ENCODE measurements at regions not wholly inside any gene's neighbourhood (a gene's known extent, or its start where the extent isn't known, plus 50 kb on each side); places are given as distances from the start of the nearest gene placed in this dataset.

DNA sequence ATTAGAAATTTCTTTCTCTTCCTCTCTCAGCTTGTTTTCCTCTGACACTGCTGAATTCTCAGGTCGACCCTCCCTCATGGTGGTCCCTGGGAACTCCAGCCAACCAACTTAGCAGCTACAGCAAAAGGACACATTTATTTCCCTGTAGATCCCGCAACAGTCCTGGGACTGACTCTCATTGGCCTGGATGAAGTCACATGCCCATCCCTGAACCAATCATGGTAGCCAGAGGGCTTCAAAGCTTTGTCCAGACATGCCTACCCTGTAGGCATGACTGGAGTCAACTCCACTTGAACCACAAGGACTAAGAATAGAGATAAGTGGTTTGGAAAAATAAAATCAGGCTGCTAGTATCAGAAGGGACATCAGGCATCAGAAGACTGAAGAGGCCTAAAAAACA lies 84.6 kb upstream of the LRRC55 start:
- TF ChIP-seq, protein P1, sequence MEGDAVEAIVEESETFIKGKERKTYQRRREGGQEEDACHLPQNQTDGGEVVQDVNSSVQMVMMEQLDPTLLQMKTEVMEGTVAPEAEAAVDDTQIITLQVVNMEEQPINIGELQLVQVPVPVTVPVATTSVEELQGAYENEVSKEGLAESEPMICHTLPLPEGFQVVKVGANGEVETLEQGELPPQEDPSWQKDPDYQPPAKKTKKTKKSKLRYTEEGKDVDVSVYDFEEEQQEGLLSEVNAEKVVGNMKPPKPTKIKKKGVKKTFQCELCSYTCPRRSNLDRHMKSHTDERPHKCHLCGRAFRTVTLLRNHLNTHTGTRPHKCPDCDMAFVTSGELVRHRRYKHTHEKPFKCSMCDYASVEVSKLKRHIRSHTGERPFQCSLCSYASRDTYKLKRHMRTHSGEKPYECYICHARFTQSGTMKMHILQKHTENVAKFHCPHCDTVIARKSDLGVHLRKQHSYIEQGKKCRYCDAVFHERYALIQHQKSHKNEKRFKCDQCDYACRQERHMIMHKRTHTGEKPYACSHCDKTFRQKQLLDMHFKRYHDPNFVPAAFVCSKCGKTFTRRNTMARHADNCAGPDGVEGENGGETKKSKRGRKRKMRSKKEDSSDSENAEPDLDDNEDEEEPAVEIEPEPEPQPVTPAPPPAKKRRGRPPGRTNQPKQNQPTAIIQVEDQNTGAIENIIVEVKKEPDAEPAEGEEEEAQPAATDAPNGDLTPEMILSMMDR (IDR thresholded peaks at IDR 0.05): no peak
- no peak for TF ChIP-seq EP300 (IDR thresholded peaks at IDR 0.05)

Data from suprapubic skin (tissue), 3 donors.